Fibroblast of lung (primary cell): ENCODE measurements at regions not wholly inside any gene's neighbourhood (a gene's known extent, or its start where the extent isn't known, plus 50 kb on each side); places are given as distances from the start of the nearest gene placed in this dataset.

Experiments used
- DNase-seq, 2 donors: peaks; one replicate each; pipeline versions ENCODE4 v3.0.0 to v3.0.0-alpha.2; 2010; ENCODE audit warnings: low read depth in 2 of 2
- H2AFZ ChIP-seq: 2 replicates; pipeline ENCODE4 v1.5.1; 2012; ENCODE audit warnings: low read length, control low read depth, inconsistent platforms
- H3K27ac ChIP-seq: 2 replicates; pipeline ENCODE4 v1.5.1; 2011; ENCODE audit warnings: low read length, control low read depth; ENCODE audit not compliant: insufficient read depth
- H3K27me3 ChIP-seq: 2 replicates; pipeline ENCODE4 v1.5.1; 2011; ENCODE audit warnings: mild to moderate bottlenecking, low read length; ENCODE audit not compliant: control insufficient read depth, insufficient read depth
- H3K36me3 ChIP-seq: 2 replicates; pipeline ENCODE4 v1.5.1; 2011; ENCODE audit warnings: low read length; ENCODE audit not compliant: control insufficient read depth, insufficient read depth
- H3K4me1 ChIP-seq: 2 replicates; pipeline ENCODE4 v1.5.1; 2011; ENCODE audit warnings: low read length; ENCODE audit not compliant: control insufficient read depth, insufficient read depth; ENCODE audit errors: extremely low read depth
- H3K4me2 ChIP-seq: 2 replicates; pipeline ENCODE4 v1.5.1; 2011; ENCODE audit warnings: low read length, control low read depth; ENCODE audit not compliant: insufficient read depth; ENCODE audit errors: extremely low read depth
- H3K4me3 ChIP-seq, 4 experiments: fragments of 200-600 bp in 1 of 4; sonication (generic) in 1 of 4; replicated peaks in 1 of 4; 2 replicates each; pipeline ENCODE4 v1.5.1; 2011 to 2016; ENCODE audit warnings: low read length in 4 of 4, low read depth in 3 of 4, mild to moderate bottlenecking in 3 of 4, control low read depth in 2 of 4, inconsistent platforms in 1 of 4, mixed read lengths in 1 of 4; ENCODE audit not compliant: insufficient read depth in 1 of 4; ENCODE audit errors: control extremely low read depth in 1 of 4
- H3K79me2 ChIP-seq: 2 replicates; pipeline ENCODE4 v1.5.1; 2012; ENCODE audit warnings: mild to moderate bottlenecking, low read length, inconsistent platforms; ENCODE audit not compliant: control insufficient read depth, insufficient read depth
- H3K9ac ChIP-seq: 2 replicates; pipeline ENCODE4 v1.5.1; 2011; ENCODE audit warnings: mild to moderate bottlenecking, low read length, control low read depth; ENCODE audit not compliant: insufficient read depth
- H3K9me3 ChIP-seq: 2 replicates; pipeline ENCODE4 v1.5.1; 2012; ENCODE audit warnings: low read depth, low read length; ENCODE audit not compliant: control insufficient read depth, insufficient read depth
- H4K20me1 ChIP-seq: 2 replicates; pipeline ENCODE4 v1.5.1; 2011; ENCODE audit warnings: low read length; ENCODE audit not compliant: control insufficient read depth, insufficient read depth; ENCODE audit errors: extremely low read depth
- EZH2 ChIP-seq: IDR thresholded peaks from 2 replicates; pipeline ENCODE4 v1.5.1; 2012; ENCODE audit warnings: low read length, control low read depth, mild to moderate bottlenecking; ENCODE audit errors: missing control alignments
- TF ChIP-seq, protein P1 (sequence below), 2 donors: IDR thresholded peaks in 1 of 2; conservative IDR thresholded peaks in 1 of 2; 1 replicate in 1 of 2; 2 replicates in 1 of 2; pipeline ENCODE4 v1.5.1; 2011 to 2012; ENCODE audit warnings: low read length in 2 of 2, control low read depth in 1 of 2, inconsistent platforms in 1 of 2, low read depth in 1 of 2, mild to moderate bottlenecking in 1 of 2

DNA sequence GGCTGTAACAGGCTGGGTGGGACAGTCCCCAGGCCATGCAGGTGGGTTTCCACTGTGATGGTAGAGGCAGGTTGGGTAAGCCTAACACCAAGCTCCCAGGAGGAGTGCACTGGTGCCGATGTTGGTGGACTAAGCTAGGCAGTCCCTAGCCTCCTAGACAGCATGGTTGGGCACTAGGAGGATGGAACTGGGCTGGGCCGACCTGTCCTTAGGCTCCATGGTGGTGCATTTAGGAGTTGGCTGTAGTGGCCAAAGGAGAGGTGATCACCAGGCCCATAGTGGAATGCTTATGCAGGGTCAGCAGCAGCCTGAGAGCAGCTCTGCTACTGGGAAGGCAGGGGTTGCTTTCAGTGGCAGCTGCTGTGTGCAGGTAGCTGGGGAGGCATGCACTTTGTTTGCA lies 247.7 kb upstream of the CNTNAP2 start:
- DNase-seq = no peak
- Histone ChIP-seq H3K4me1 (no peaks in the 10 kb centered on the region), H3K4me2 (no peak overlapping the region), H3K4me3 (no peak overlapping the region), H4K20me1 (no peaks in the 10 kb centered on the region), H3K27ac (no peak overlapping the region), H2AFZ (no peak overlapping the region), H3K9me3 (no peaks in the 10 kb centered on the region), H3K36me3 (no peaks in the 10 kb centered on the region), H3K9ac (no peak overlapping the region), H3K79me2 (no peaks in the 10 kb centered on the region), H3K27me3 (no peaks in the 10 kb centered on the region)
- no peak for TF ChIP-seq EZH2
- TF ChIP-seq, protein P1, sequence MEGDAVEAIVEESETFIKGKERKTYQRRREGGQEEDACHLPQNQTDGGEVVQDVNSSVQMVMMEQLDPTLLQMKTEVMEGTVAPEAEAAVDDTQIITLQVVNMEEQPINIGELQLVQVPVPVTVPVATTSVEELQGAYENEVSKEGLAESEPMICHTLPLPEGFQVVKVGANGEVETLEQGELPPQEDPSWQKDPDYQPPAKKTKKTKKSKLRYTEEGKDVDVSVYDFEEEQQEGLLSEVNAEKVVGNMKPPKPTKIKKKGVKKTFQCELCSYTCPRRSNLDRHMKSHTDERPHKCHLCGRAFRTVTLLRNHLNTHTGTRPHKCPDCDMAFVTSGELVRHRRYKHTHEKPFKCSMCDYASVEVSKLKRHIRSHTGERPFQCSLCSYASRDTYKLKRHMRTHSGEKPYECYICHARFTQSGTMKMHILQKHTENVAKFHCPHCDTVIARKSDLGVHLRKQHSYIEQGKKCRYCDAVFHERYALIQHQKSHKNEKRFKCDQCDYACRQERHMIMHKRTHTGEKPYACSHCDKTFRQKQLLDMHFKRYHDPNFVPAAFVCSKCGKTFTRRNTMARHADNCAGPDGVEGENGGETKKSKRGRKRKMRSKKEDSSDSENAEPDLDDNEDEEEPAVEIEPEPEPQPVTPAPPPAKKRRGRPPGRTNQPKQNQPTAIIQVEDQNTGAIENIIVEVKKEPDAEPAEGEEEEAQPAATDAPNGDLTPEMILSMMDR (conservative IDR thresholded peaks at IDR 0.05 in 1 of 2, IDR thresholded peaks at IDR 0.05 in 1 of 2; ENCODE audit: low read depth in 1 of 2, low read length in 2 of 2) = no peak

DNA sequence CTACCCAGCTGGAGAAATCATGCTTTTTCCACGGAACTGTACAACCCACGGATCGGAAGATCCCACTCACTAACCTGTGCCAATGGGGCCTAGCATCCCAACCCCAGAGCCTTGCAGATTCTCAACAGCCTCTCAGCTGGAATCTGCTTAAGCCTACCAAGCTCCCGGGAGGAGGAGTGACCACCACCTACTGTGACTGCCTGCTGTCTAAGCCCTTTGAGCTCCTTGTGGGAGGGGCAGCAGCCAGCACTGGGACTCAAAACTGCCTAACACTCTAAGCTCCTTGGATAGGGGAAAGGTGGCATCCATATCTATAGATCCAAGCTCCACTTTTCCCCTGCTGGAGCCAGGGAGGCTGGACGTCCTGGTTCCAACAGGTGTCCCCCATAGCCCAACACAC lies 254.4 kb upstream of the CNTNAP2 start:
- TF ChIP-seq EZH2 = no peak
- TF ChIP-seq, protein P1 (conservative IDR thresholded peaks at IDR 0.05 in 1 of 2, IDR thresholded peaks at IDR 0.05 in 1 of 2; ENCODE audit: low read depth in 1 of 2, low read length in 2 of 2) = no peak
- Histone ChIP-seq H3K27me3 (no peaks in the 10 kb centered on the region), H3K79me2 (no peaks in the 10 kb centered on the region), H2AFZ (no peak overlapping the region), H3K4me1 (no peaks in the 10 kb centered on the region), H3K9me3 (no peaks in the 10 kb centered on the region), H3K4me3 (no peak overlapping the region), H3K36me3 (no peaks in the 10 kb centered on the region), H3K9ac (no peak overlapping the region), H4K20me1 (no peaks in the 10 kb centered on the region), H3K4me2 (no peak overlapping the region), H3K27ac (no peak overlapping the region)
- no peak for DNase-seq

DNA sequence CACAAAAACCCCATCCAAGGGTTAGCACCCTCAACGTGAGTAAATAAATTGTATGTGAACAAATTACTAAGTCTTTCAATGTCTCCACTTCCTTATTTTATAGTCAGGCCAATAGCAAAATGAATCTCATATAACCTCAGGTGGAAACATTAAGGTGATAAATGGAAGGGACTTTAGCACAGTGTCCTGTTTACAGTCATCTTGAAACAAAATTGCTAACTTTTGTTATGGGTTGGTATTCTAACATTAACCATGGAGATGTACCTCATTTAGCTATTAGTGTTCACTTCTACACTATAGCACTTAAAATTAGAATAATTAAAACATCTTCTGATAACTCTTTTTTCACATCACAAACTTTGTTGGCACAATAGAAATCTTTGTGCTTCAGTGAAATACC lies 255.8 kb upstream of the CNTNAP2 start:
- Histone ChIP-seq H3K9ac (no peak overlapping the region), H3K27me3 (no peaks in the 10 kb centered on the region), H3K79me2 (no peaks in the 10 kb centered on the region), H4K20me1 (no peaks in the 10 kb centered on the region), H3K4me1 (no peaks in the 10 kb centered on the region), H3K4me2 (no peak overlapping the region), H2AFZ (no peak overlapping the region), H3K4me3 (no peak overlapping the region), H3K36me3 (no peaks in the 10 kb centered on the region), H3K27ac (no peak overlapping the region), H3K9me3 (no peaks in the 10 kb centered on the region)
- TF ChIP-seq EZH2 = no peak
- TF ChIP-seq, protein P1 (conservative IDR thresholded peaks at IDR 0.05 in 1 of 2, IDR thresholded peaks at IDR 0.05 in 1 of 2; ENCODE audit: low read depth in 1 of 2, low read length in 2 of 2) = no peak
- no peak for DNase-seq
